ENCODE measurements at regions not wholly inside any gene's neighbourhood (a gene's known extent, or its start where the extent isn't known, plus 50 kb on each side); places are given as distances from the start of the nearest gene placed in this dataset.

GRCh38 chr15:61697796-61698195 is 362.5 kb downstream of the VPS13C start:
- Histone ChIP-seq H2BK120ac (ENCODE audit: insufficient read depth, low read length, poor library complexity) (no peak overlapping the region), H3K27ac (ENCODE audit: low read depth, low read length) (no peak overlapping the region), H3K4me2 (ENCODE audit: low read length) (no peak overlapping the region), H3K18ac (ENCODE audit: low read length) (no peak overlapping the region), H3K79me2 (ENCODE audit: control insufficient read depth, insufficient read depth, low read length, poor library complexity) (no peaks in the 10 kb centered on the region), H3K36me3 (ENCODE audit: control insufficient read depth in 1 of 2, insufficient read depth in 2 of 2, low read length in 2 of 2) (no peaks in the 10 kb centered on the region), H3K9me3 (ENCODE audit: insufficient read depth, low read depth, low read length) (no peaks in the 10 kb centered on the region), H3K27me3 (ENCODE audit: insufficient read depth, low read length) (no peaks in the 10 kb centered on the region), H3K9ac (ENCODE audit: low read length) (no peak overlapping the region), H3K4ac (ENCODE audit: low read depth, low read length) (no peak overlapping the region), H4K8ac (ENCODE audit: low read depth, low read length) (no peak overlapping the region), H4K91ac (ENCODE audit: low read depth, low read length) (no peak overlapping the region), H4K12ac (ENCODE audit: low read depth, low read length) (no peak overlapping the region), H3K23ac (ENCODE audit: low read length) (no peak overlapping the region), H2BK12ac (ENCODE audit: low read length) (no peak overlapping the region), H3K14ac (ENCODE audit: low read length) (no peak overlapping the region), H2BK5ac (ENCODE audit: low read depth, low read length, poor library complexity) (no peak overlapping the region), H2AFZ (ENCODE audit: insufficient read depth, low read length, poor library complexity) (no peak overlapping the region), H2AK5ac (ENCODE audit: low read length) (no peak overlapping the region), H3K4me3 (ENCODE audit: low read depth, low read length) (no peak overlapping the region), H3K4me1 (ENCODE audit: control insufficient read depth in 1 of 2, insufficient read depth in 2 of 2, low read length in 2 of 2) (no peaks in the 10 kb centered on the region), H3K79me1 (ENCODE audit: low read length) (no peaks in the 10 kb centered on the region)
- no CpG with 5 or more reads among the region's 2 CpGs for WGBS (ENCODE audit: extremely low coverage, insufficient coverage, insufficient read length)
- DNase-seq, result no peak

- DNase-seq, result no peak
- WGBS (ENCODE audit: extremely low coverage, insufficient coverage, insufficient read length), result no CpG with 5 or more reads among the region's 5 CpGs
- H3K36me3 ChIP-seq (ENCODE audit: control insufficient read depth in 1 of 2, insufficient read depth in 2 of 2, low read length in 2 of 2), result no peaks in the 10 kb centered on the region
Measured at GRCh38 chr15:61689067-61689466, 371.2 kb downstream of the VPS13C start.

GRCh38 chr15:61687651-61688050 is 372.6 kb downstream of the VPS13C start:
- Histone ChIP-seq H3K4ac (ENCODE audit: low read depth, low read length) (no peak overlapping the region), H3K27ac (ENCODE audit: low read depth, low read length) (no peak overlapping the region), H3K23ac (ENCODE audit: low read length) (no peak overlapping the region), H2AFZ (ENCODE audit: insufficient read depth, low read length, poor library complexity) (no peak overlapping the region), H3K14ac (ENCODE audit: low read length) (no peak overlapping the region), H3K27me3 (ENCODE audit: insufficient read depth, low read length) (no peaks in the 10 kb centered on the region), H2BK12ac (ENCODE audit: low read length) (no peak overlapping the region), H3K4me2 (ENCODE audit: low read length) (no peak overlapping the region), H4K12ac (ENCODE audit: low read depth, low read length) (no peak overlapping the region), H4K8ac (ENCODE audit: low read depth, low read length) (no peak overlapping the region), H3K36me3 (ENCODE audit: control insufficient read depth in 1 of 2, insufficient read depth in 2 of 2, low read length in 2 of 2) (no peaks in the 10 kb centered on the region), H4K91ac (ENCODE audit: low read depth, low read length) (no peak overlapping the region), H3K9ac (ENCODE audit: low read length) (no peak overlapping the region), H3K18ac (ENCODE audit: low read length) (no peak overlapping the region), H3K79me1 (ENCODE audit: low read length) (no peaks in the 10 kb centered on the region), H2BK5ac (ENCODE audit: low read depth, low read length, poor library complexity) (no peak overlapping the region), H2BK120ac (ENCODE audit: insufficient read depth, low read length, poor library complexity) (no peak overlapping the region), H3K4me1 (ENCODE audit: control insufficient read depth in 1 of 2, insufficient read depth in 2 of 2, low read length in 2 of 2) (no peaks in the 10 kb centered on the region), H3K9me3 (ENCODE audit: insufficient read depth, low read depth, low read length) (no peaks in the 10 kb centered on the region), H3K79me2 (ENCODE audit: control insufficient read depth, insufficient read depth, low read length, poor library complexity) (no peaks in the 10 kb centered on the region), H2AK5ac (ENCODE audit: low read length) (no peak overlapping the region), H3K4me3 (ENCODE audit: low read depth, low read length) (no peak overlapping the region)
- DNase-seq, result no peak

More at GRCh38 chr15:61689067-61689466, 371.2 kb downstream of the VPS13C start:
- Histone ChIP-seq H3K27me3 (ENCODE audit: insufficient read depth, low read length) (no peaks in the 10 kb centered on the region), H3K79me2 (ENCODE audit: control insufficient read depth, insufficient read depth, low read length, poor library complexity) (no peaks in the 10 kb centered on the region), H3K27ac (ENCODE audit: low read depth, low read length) (no peak overlapping the region), H2BK12ac (ENCODE audit: low read length) (no peak overlapping the region), H4K12ac (ENCODE audit: low read depth, low read length) (no peak overlapping the region), H3K18ac (ENCODE audit: low read length) (no peak overlapping the region), H3K4me1 (ENCODE audit: control insufficient read depth in 1 of 2, insufficient read depth in 2 of 2, low read length in 2 of 2) (no peaks in the 10 kb centered on the region), H3K4ac (ENCODE audit: low read depth, low read length) (no peak overlapping the region), H3K14ac (ENCODE audit: low read length) (no peak overlapping the region), H2AFZ (ENCODE audit: insufficient read depth, low read length, poor library complexity) (no peak overlapping the region), H3K23ac (ENCODE audit: low read length) (no peak overlapping the region), H4K91ac (ENCODE audit: low read depth, low read length) (no peak overlapping the region), H2AK5ac (ENCODE audit: low read length) (no peak overlapping the region), H3K4me2 (ENCODE audit: low read length) (no peak overlapping the region), H3K4me3 (ENCODE audit: low read depth, low read length) (no peak overlapping the region), H3K9me3 (ENCODE audit: insufficient read depth, low read depth, low read length) (no peaks in the 10 kb centered on the region), H3K79me1 (ENCODE audit: low read length) (no peaks in the 10 kb centered on the region), H3K9ac (ENCODE audit: low read length) (no peak overlapping the region), H4K8ac (ENCODE audit: low read depth, low read length) (no peak overlapping the region), H2BK5ac (ENCODE audit: low read depth, low read length, poor library complexity) (no peak overlapping the region), H2BK120ac (ENCODE audit: insufficient read depth, low read length, poor library complexity) (no peak overlapping the region)

GRCh38 chr15:61687124-61687523 is 373.1 kb downstream of the VPS13C start:
- no peak overlapping the region for H2BK120ac ChIP-seq (ENCODE audit: insufficient read depth, low read length, poor library complexity)
- no peak overlapping the region for H4K12ac ChIP-seq (ENCODE audit: low read depth, low read length)
- no peak overlapping the region for H2BK12ac ChIP-seq (ENCODE audit: low read length)
- no CpG with 5 or more reads among the region's 6 CpGs for WGBS (ENCODE audit: extremely low coverage, insufficient coverage, insufficient read length)
- H2AK5ac ChIP-seq (ENCODE audit: low read length), result no peak overlapping the region
- DNase-seq, result no peak
- no peaks in the 10 kb centered on the region for H3K27me3 ChIP-seq (ENCODE audit: insufficient read depth, low read length)
- H3K4me2 ChIP-seq (ENCODE audit: low read length), result no peak overlapping the region
- H3K27ac ChIP-seq (ENCODE audit: low read depth, low read length), result no peak overlapping the region
- no peak overlapping the region for H3K4ac ChIP-seq (ENCODE audit: low read depth, low read length)
- H2BK5ac ChIP-seq (ENCODE audit: low read depth, low read length, poor library complexity), result no peak overlapping the region
- no peak overlapping the region for H3K23ac ChIP-seq (ENCODE audit: low read length)
- H3K36me3 ChIP-seq (ENCODE audit: control insufficient read depth in 1 of 2, insufficient read depth in 2 of 2, low read length in 2 of 2), result no peaks in the 10 kb centered on the region
- H3K14ac ChIP-seq (ENCODE audit: low read length), result no peak overlapping the region
- no peaks in the 10 kb centered on the region for H3K9me3 ChIP-seq (ENCODE audit: insufficient read depth, low read depth, low read length)
- no peak overlapping the region for H4K8ac ChIP-seq (ENCODE audit: low read depth, low read length)
- no peak overlapping the region for H2AFZ ChIP-seq (ENCODE audit: insufficient read depth, low read length, poor library complexity)
- H3K79me1 ChIP-seq (ENCODE audit: low read length), result no peaks in the 10 kb centered on the region
- no peaks in the 10 kb centered on the region for H3K79me2 ChIP-seq (ENCODE audit: control insufficient read depth, insufficient read depth, low read length, poor library complexity)
- no peak overlapping the region for H3K9ac ChIP-seq (ENCODE audit: low read length)
- no peak overlapping the region for H3K4me3 ChIP-seq (ENCODE audit: low read depth, low read length)
- H4K91ac ChIP-seq (ENCODE audit: low read depth, low read length), result no peak overlapping the region
- no peaks in the 10 kb centered on the region for H3K4me1 ChIP-seq (ENCODE audit: control insufficient read depth in 1 of 2, insufficient read depth in 2 of 2, low read length in 2 of 2)
- no peak overlapping the region for H3K18ac ChIP-seq (ENCODE audit: low read length)

Data from trophoblast cell (in vitro differentiated cells and primary cell).